ENCODE measurements at regions not wholly inside any gene's neighbourhood (a gene's known extent, or its start where the extent isn't known, plus 50 kb on each side); places are given as distances from the start of the nearest gene placed in this dataset.

- no peak for TF ChIP-seq EZH2 (IDR thresholded peaks at IDR 0.05)
- TF ChIP-seq FOXP2 (optimal IDR thresholded peaks at IDR 0.05; ENCODE audit: control extremely low read depth, extremely low read length, insufficient read depth): no peak
Observed at GRCh38 chr14:101040538-101041442, 137.3 kb upstream of the RTL1 start.

All from SK-N-MC (cell line).